Adipose tissue (tissue), 3 donors: ENCODE measurements at regions not wholly inside any gene's neighbourhood (a gene's known extent, or its start where the extent isn't known, plus 50 kb on each side); places are given as distances from the start of the nearest gene placed in this dataset.

Experiments
- H3K27ac ChIP-seq: one replicate; pipeline ENCODE4 v1.5.1; 2013; ENCODE audit warnings: low read depth, low read length
- WGBS, 3 donors: extraction: QIAGEN DNeasy Blood & Tissue Kit; methylation state at CpG; one replicate each; pipeline ENCODE4 v1.1.7; 2013; 5-methylcytosine and 5-hydroxymethylcytosine counted together
- donor health status: healthy with polysubstance abuse.
- donor health status: Bipolar disorder and iron deficiency.
- donor health status: healthy.

DNA sequence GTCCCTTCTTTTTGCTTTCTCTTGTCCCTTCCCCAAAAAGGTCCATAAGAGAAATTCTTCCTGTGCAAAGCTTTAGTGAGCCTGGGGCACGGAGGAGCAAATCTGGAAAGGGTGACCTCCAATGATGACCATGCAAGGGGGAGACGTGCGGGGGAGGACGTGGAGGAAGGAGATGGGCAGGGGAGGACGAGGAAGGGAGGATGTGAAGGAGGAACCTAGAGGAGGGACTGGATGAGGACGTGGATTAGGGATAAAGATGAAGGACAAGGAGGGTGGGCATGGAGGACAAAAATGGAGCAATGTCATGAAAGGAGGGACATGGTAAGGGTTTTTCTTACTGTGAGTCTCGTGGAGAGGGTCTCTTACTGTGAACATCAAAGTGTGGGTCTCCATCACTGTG, 139.5 kb downstream of the ERMARD start:
- WGBS, 3 donors, result 68 to 81% (median 81%) methylated on average over 7 of the region's 7 CpGs
- no peak overlapping the region for H3K27ac ChIP-seq

GRCh38 chr6:169890049-169890448, 138.6 kb downstream of the ERMARD start:
- no peak overlapping the region for H3K27ac ChIP-seq
- WGBS, 3 donors, result 19 to 41% (median 36%) methylated on average over 11 to 12 of the region's 12 CpGs

- H3K27ac ChIP-seq, result no peak overlapping the region
- WGBS, 3 donors, result 89 to 92% (median 92%) methylated on average over 14 of the region's 14 CpGs
Observed at GRCh38 chr6:169887529-169888140, 136.2 kb downstream of the ERMARD start.

GRCh38 chr6:169886631-169887227, 135.3 kb downstream of the ERMARD start:
- WGBS, 3 donors, result 80 to 88% (median 83%) methylated on average over 15 of the region's 15 CpGs
- H3K27ac ChIP-seq, result no peak overlapping the region

DNA sequence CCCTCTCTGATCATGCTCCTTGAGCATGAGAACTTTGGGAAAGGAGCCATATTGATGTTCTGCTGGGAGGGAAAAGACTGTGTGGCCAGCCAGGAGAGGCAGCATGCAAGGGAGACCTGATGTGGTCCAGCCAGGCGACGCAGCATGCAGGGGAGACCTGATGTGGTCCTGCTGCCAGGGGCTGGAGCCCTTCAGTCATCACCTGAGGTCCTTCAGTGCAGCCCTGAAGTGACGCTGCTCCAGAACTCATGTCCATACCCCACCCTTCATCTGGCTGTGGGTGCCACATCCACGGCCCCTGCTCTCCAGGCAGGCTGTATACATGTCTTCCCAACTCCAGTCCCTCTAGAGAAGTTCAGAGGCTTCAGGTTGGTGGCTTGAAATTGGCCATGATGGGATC, 134.4 kb downstream of the ERMARD start:
- WGBS, 3 donors, result 90 to 91% (median 90%) methylated on average over 4 of the region's 4 CpGs

DNA sequence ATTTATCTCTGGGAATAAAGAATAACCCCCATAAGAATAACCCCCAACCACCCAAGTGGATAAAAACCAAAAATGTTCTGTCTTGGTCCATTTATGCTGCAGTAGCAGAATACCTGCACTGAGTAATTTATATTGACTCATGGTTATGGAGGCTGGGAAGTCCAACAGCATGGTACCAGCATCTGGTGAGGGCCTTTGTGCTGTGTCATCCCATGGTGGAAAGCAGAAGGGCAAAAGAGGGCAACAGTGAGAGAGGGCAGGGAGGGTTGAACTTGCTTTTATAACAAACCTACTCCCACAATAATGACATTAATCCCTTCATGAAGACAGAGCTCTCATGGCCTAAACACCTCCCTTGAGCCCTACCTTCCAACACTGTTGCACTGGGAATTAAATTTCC, 133.7 kb downstream of the ERMARD start:
- H3K27ac ChIP-seq, result no peak overlapping the region

More for the DNA sequence above, 134.4 kb downstream of the ERMARD start:
- no peak overlapping the region for H3K27ac ChIP-seq

DNA sequence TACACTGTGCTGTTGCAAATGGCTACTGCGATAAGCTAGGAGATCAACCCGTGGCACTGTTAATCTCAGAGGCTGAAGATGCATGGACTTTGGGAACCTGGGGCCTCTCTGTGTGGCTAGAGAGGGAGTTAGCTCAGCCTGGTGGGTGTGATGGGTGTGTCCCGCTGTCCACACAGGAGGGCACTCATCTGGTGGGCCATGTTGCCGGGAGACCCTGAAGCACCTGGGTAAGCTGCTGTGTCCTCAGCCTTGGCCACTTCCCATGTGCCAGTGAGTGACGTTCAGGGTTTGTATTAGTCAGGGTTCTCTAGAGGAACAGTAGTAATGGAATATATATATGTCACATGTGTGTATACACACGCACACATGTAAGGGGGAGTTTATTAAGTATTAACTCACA, 132.7 kb downstream of the ERMARD start:
- no peak overlapping the region for H3K27ac ChIP-seq
- WGBS, 3 donors, result 83 to 87% (median 86%) methylated on average over 6 of the region's 6 CpGs

DNA sequence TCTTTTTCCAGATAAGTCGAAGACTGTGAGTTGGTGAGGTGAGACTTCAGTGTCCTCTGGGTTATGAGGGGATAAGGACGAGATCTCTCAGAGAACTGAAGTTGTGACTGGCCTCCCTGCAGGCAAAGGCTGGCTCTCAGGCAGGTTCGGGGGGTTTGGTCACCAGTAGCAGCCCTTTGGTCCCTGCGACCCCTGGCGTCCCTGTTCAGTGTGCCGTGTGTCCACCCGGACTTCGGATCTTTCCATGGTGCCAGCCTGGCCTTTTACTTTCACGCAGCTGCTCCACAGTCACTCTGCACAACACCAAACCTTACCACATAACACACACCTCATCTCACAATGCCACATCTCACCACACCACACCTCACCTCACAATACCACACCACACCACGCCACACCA, 131.9 kb downstream of the ERMARD start:
- 76 to 89% (median 87%) methylated on average over 10 of the region's 10 CpGs for WGBS, 3 donors
- no peak overlapping the region for H3K27ac ChIP-seq

- no peak overlapping the region for H3K27ac ChIP-seq
- 78 to 87% (median 80%) methylated on average over 13 of the region's 13 CpGs for WGBS, 3 donors
Observed at GRCh38 chr6:169881976-169882375, 130.6 kb downstream of the ERMARD start.

GRCh38 chr6:169881398-169881797, 130.0 kb downstream of the ERMARD start:
- H3K27ac ChIP-seq, result no peak overlapping the region
- 81 to 86% (median 83%) methylated on average over 10 of the region's 10 CpGs for WGBS, 3 donors

DNA sequence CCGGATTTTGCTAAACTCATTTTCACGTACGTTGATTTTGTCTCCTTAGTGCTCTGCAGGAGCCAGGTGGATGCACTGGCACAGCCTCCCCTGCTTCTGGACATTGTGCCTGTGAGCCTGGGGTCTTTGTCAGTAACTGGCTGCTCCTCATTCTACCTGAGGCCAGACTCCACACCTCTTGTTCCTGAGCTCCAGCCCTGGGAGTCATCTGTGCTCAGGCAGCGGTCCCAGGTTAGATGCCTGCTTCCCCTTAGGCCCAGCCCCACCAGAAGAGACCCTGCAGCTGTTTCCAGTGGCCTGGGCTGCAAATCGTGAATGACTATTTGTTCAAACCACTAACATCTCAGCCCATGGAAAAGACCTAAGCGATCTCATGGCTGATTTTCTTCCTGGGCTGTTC, 129.1 kb downstream of the ERMARD start:
- 84 to 85% (median 85%) methylated on average over 6 of the region's 6 CpGs for WGBS, 3 donors
- no peak overlapping the region for H3K27ac ChIP-seq

DNA sequence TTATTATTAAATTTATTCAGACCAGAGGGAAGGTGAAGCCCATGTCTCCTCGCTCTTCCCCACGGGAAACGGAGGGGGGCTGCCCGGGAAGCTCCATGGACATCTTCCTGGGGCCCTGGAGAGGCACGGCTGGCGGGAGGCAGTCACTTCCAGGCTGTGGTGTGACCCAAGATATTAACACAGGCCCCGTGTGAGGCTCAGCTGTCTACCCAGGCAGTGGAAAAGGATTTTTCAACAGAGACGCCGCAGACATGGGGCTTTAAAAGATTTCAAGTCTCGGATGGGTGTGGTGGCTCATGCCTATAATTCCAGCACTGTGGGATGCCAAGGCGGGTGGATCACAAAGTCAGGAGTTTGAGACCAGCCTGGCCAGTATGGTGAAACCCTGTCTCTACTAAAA, 117.9 kb downstream of the ERMARD start:
- WGBS, 3 donors, result 91 to 95% (median 92%) methylated on average over 11 of the region's 11 CpGs
- H3K27ac ChIP-seq, result no peak overlapping the region

GRCh38 chr6:169868458-169868857, 117.0 kb downstream of the ERMARD start:
- no peak overlapping the region for H3K27ac ChIP-seq
- 51 to 84% (median 52%) methylated on average over 19 of the region's 19 CpGs for WGBS, 3 donors

- no peak overlapping the region for H3K27ac ChIP-seq
- WGBS, 3 donors, result 80 to 89% (median 88%) methylated on average over 12 of the region's 12 CpGs
Observed at GRCh38 chr6:169867751-169868191, 116.3 kb downstream of the ERMARD start.

- no peak overlapping the region for H3K27ac ChIP-seq
- WGBS, 3 donors, result 82 to 84% (median 83%) methylated on average over 18 of the region's 18 CpGs
Observed at GRCh38 chr6:169866668-169867521, 115.5 kb downstream of the ERMARD start.

- 70 to 85% (median 84%) methylated on average over 10 of the region's 10 CpGs for WGBS, 3 donors
- no peak overlapping the region for H3K27ac ChIP-seq
Observed at GRCh38 chr6:169866140-169866534, 114.7 kb downstream of the ERMARD start.

- H3K27ac ChIP-seq, result no peak overlapping the region
- WGBS, 3 donors, result 83 to 85% (median 84%) methylated on average over 13 of the region's 13 CpGs
Observed at GRCh38 chr6:169865346-169866139, 114.1 kb downstream of the ERMARD start.

- 52 to 77% (median 76%) methylated on average over 23 of the region's 23 CpGs for WGBS, 3 donors
- no peak overlapping the region for H3K27ac ChIP-seq
Observed at GRCh38 chr6:169864148-169865020, 113.0 kb downstream of the ERMARD start.
